HEK293 (cell line): ENCODE measurements at regions not wholly inside any gene's neighbourhood (a gene's known extent, or its start where the extent isn't known, plus 50 kb on each side); places are given as distances from the start of the nearest gene placed in this dataset.
A peak's percentile ranks its signal among the peaks of the same experiment; 100 is the strongest.

ENCODE experiments used
- CTCF ChIA-PET: fragments of 350-600 bp; formaldehyde crosslinking; extraction: SDS; loops from one replicate; lab custom pipeline; 2021; ENCODE audit warnings: antibody characterized with exemption; lab: Yijun Ruan, JAX
- POLR2A ChIA-PET: fragments of 300-600 bp; formaldehyde crosslinking; extraction: SDS; loops from one replicate; lab custom pipeline; 2020; ENCODE audit warnings: antibody characterized with exemption, inconsistent platforms; lab: Yijun Ruan, JAX
- H3K27ac ChIP-seq: fragments of 200-500 bp; sonication (Bioruptor generic); 2 replicates; pipeline ENCODE4 v1.5.1; 2014; ENCODE audit warnings: low read depth, low read length, control low read depth, inconsistent platforms; ENCODE audit errors: extremely low read depth
- H3K36me3 ChIP-seq, 2 experiments: fragments of 200-500 bp in 1 of 2; sonication (Bioruptor generic) in 1 of 2; 1 replicate in 1 of 2; 2 replicates in 1 of 2; pipeline ENCODE4 v1.5.1; 2014 to 2017; ENCODE audit warnings: inconsistent platforms in 2 of 2, low read length in 2 of 2; ENCODE audit not compliant: control insufficient read depth in 2 of 2, insufficient read depth in 1 of 2
- H3K4me1 ChIP-seq: fragments of 200-500 bp; sonication (Bioruptor generic); 2 replicates; pipeline ENCODE4 v1.5.1; 2014; ENCODE audit warnings: mild to moderate bottlenecking, low read length, inconsistent platforms; ENCODE audit not compliant: control insufficient read depth, insufficient read depth
- H3K4me3 ChIP-seq: 2 replicates; pipeline ENCODE4 v1.5.1; 2011; ENCODE audit warnings: low read depth, mild to moderate bottlenecking, control low read depth, low read length, moderate library complexity
- H3K9me3 ChIP-seq: fragments of 200-500 bp; sonication (Bioruptor generic); 2 replicates; pipeline ENCODE4 v1.5.1; 2014; ENCODE audit warnings: low read depth, low read length, inconsistent platforms; ENCODE audit not compliant: control insufficient read depth, insufficient read depth
- AEBP2 ChIP-seq: fragments of 450-650 bp; formaldehyde crosslinking; IDR thresholded peaks from 2 replicates; pipeline ENCODE4 v1.5.1; 2016; ENCODE audit warnings: missing biosample characterization, missing genetic modification characterization, borderline replicate concordance
- BCL6B ChIP-seq: fragments of 450-650 bp; formaldehyde crosslinking; IDR thresholded peaks from 2 replicates; pipeline ENCODE4 v1.5.1; 2017; ENCODE audit warnings: missing biosample characterization, missing genetic modification characterization
- EGR2 ChIP-seq: fragments of 450-650 bp; formaldehyde crosslinking; IDR thresholded peaks from 2 replicates; pipeline ENCODE4 v1.5.1; 2016; ENCODE audit warnings: low read depth, missing biosample characterization, missing genetic modification characterization
- ELK4 ChIP-seq: IDR thresholded peaks from 2 replicates; pipeline ENCODE4 v1.6.1; 2011; ENCODE audit warnings: mild to moderate bottlenecking, low read depth, low read length, borderline replicate concordance
- FEZF1 ChIP-seq: fragments of 450-650 bp; formaldehyde crosslinking; IDR thresholded peaks from 2 replicates; pipeline ENCODE4 v1.5.1; 2016; ENCODE audit warnings: missing biosample characterization, missing genetic modification characterization
- GLIS2 ChIP-seq: fragments of 450-650 bp; formaldehyde crosslinking; IDR thresholded peaks from 2 replicates; pipeline ENCODE4 v1.5.1; 2016; ENCODE audit warnings: missing biosample characterization, missing genetic modification characterization
- HOXA7 ChIP-seq: sonication (generic); formaldehyde crosslinking; IDR thresholded peaks from 2 replicates; pipeline ENCODE4 v1.8.1; 2022; ENCODE audit warnings: missing genetic modification reagents, borderline replicate concordance
- MEIS1 ChIP-seq: sonication (generic); formaldehyde crosslinking; IDR thresholded peaks from 2 replicates; pipeline ENCODE4 v1.8.1; 2022; ENCODE audit warnings: missing genetic modification reagents, mild to moderate bottlenecking, borderline replicate concordance
- PATZ1 ChIP-seq: fragments of 450-650 bp; formaldehyde crosslinking; IDR thresholded peaks from 2 replicates; pipeline ENCODE4 v1.5.1; 2016; ENCODE audit warnings: missing biosample characterization, missing genetic modification characterization
- PBX3 ChIP-seq: sonication (generic); formaldehyde crosslinking; IDR thresholded peaks from 2 replicates; pipeline ENCODE4 v1.8.1; 2022; ENCODE audit warnings: mild to moderate bottlenecking, moderate library complexity, missing genetic modification reagents
- SETDB1 ChIP-seq: IDR thresholded peaks from one replicate; pipeline ENCODE4 v1.6.1; 2017; ENCODE audit warnings: mild to moderate bottlenecking, low read length, moderate library complexity, mixed read lengths; ENCODE audit not compliant: insufficient read length
- ZBTB6 ChIP-seq: fragments of 450-650 bp; formaldehyde crosslinking; IDR thresholded peaks from 2 replicates; pipeline ENCODE4 v1.5.1; 2017; ENCODE audit warnings: missing biosample characterization, missing genetic modification characterization
- ZFHX2 ChIP-seq: fragments of 450-650 bp; formaldehyde crosslinking; conservative IDR thresholded peaks from 2 replicates; pipeline ENCODE4 v1.5.1; 2016; ENCODE audit warnings: missing biosample characterization, missing genetic modification characterization
- ZNF155 ChIP-seq: fragments of 450-650 bp; formaldehyde crosslinking; IDR thresholded peaks from 2 replicates; pipeline ENCODE4 v1.5.1; 2016; ENCODE audit warnings: missing biosample characterization, missing genetic modification characterization
- ZNF16 ChIP-seq: fragments of 450-650 bp; formaldehyde crosslinking; IDR thresholded peaks from 2 replicates; pipeline ENCODE4 v1.5.1; 2016; ENCODE audit warnings: low read depth, missing biosample characterization, missing genetic modification characterization
- ZNF302 ChIP-seq: fragments of 450-650 bp; formaldehyde crosslinking; IDR thresholded peaks from 2 replicates; pipeline ENCODE4 v1.5.1; 2016; ENCODE audit warnings: missing biosample characterization, missing genetic modification characterization, low read depth
- ZNF513 ChIP-seq: fragments of 450-650 bp; IDR thresholded peaks from 2 replicates; pipeline ENCODE4 v1.5.1; 2018; ENCODE audit warnings: missing biosample characterization, missing genetic modification characterization
- ZNF544 ChIP-seq: fragments of 450-650 bp; formaldehyde crosslinking; IDR thresholded peaks from 2 replicates; pipeline ENCODE4 v1.5.0; 2017; ENCODE audit warnings: missing biosample characterization, missing genetic modification characterization
- ZNF555 ChIP-seq: fragments of 450-650 bp; formaldehyde crosslinking; conservative IDR thresholded peaks from 2 replicates; pipeline ENCODE4 v1.5.1; 2017; ENCODE audit warnings: missing biosample characterization, mild to moderate bottlenecking, missing genetic modification characterization, inconsistent platforms
- ZNF585B ChIP-seq: fragments of 450-650 bp; formaldehyde crosslinking; IDR thresholded peaks from 2 replicates; pipeline ENCODE4 v1.5.1; 2016; ENCODE audit warnings: missing biosample characterization, missing genetic modification characterization
- ZNF596 ChIP-seq: fragments of 450-650 bp; IDR thresholded peaks from 2 replicates; pipeline ENCODE4 v1.5.0; 2018; ENCODE audit warnings: missing biosample characterization, mild to moderate bottlenecking, missing genetic modification characterization, moderate library complexity
- ZNF600 ChIP-seq: fragments of 450-650 bp; formaldehyde crosslinking; IDR thresholded peaks from 2 replicates; pipeline ENCODE4 v1.5.1; 2016; ENCODE audit warnings: missing biosample characterization, missing genetic modification characterization
- ZNF621 ChIP-seq: fragments of 450-650 bp; formaldehyde crosslinking; IDR thresholded peaks from 2 replicates; pipeline ENCODE4 v1.5.1; 2017; ENCODE audit warnings: missing biosample characterization, missing genetic modification characterization
- ZNF629 ChIP-seq: fragments of 450-650 bp; formaldehyde crosslinking; IDR thresholded peaks from 2 replicates; pipeline ENCODE4 v1.5.1; 2017; ENCODE audit warnings: missing biosample characterization, missing genetic modification characterization
- ZNF670 ChIP-seq: fragments of 450-650 bp; formaldehyde crosslinking; IDR thresholded peaks from 2 replicates; pipeline ENCODE4 v1.5.1; 2016; ENCODE audit warnings: missing biosample characterization, missing genetic modification characterization, low read depth
- ZSCAN30 ChIP-seq: fragments of 450-650 bp; IDR thresholded peaks from 2 replicates; pipeline ENCODE4 v1.5.1; 2018; ENCODE audit warnings: missing biosample characterization, mild to moderate bottlenecking, missing genetic modification characterization, moderate library complexity

GRCh38 chr10:44801383-44802327 lies 109.5 kb upstream of the TMEM72 start:
- ChIA-PET POLR2A (no interaction called here), CTCF (interaction anchor here (1.1 to 1.3 kb wide), 2 partner anchors 52 to 64 kb away, joined by 3 read pairs; no protein-coding TSS in a partner anchor)
- Histone ChIP-seq H3K4me3 (no peak overlapping the region), H3K27ac (no peak overlapping the region; the same call in 1 of the 2 replicates), H3K36me3 (no peaks in the 10 kb centered on the region), H3K9me3 (no peaks in the 10 kb centered on the region), H3K4me1 (peaks cover 10% of the 10 kb centered on the region)
- TF ChIP-seq BCL6B (tag by site-specific recombination) (no peak), AEBP2 (tag by site-specific recombination) (no peak), ZNF670 (tag by site-specific recombination) (no peak), EGR2 (tag by site-specific recombination) (no peak), ZSCAN30 (tag by site-specific recombination) (peak; percentile 90), ZNF544 (tag by site-specific recombination) (no peak), ZNF16 (no peak), PBX3 (no peak), ZBTB6 (no peak), ZNF555 (tag by site-specific recombination) (no peak), PATZ1 (peak; percentile 41), ZNF621 (tag by site-specific recombination) (no peak), ZNF596 (no peak), ZNF600 (tag by site-specific recombination) (no peak), ZNF629 (tag by site-specific recombination) (peak; percentile 85), ZNF513 (tag by site-specific recombination) (no peak), ZNF585B (tag by site-specific recombination) (no peak), HOXA7 (CRISPR knock-in tag) (no peak), FEZF1 (peak; percentile 81), SETDB1 (no peak), GLIS2 (no peak), ELK4 (no peak), MEIS1 (CRISPR knock-in tag) (no peak), ZFHX2 (tag by site-specific recombination) (no peak), ZNF155 (no peak), ZNF302 (tag by site-specific recombination) (no peak)
